Uterus (tissue), 3 donors: ENCODE measurements at regions not wholly inside any gene's neighbourhood (a gene's known extent, or its start where the extent isn't known, plus 50 kb on each side); places are given as distances from the start of the nearest gene placed in this dataset.
A peak's percentile ranks its signal among the peaks of the same experiment; 100 is the strongest.

Experiments used
- DNase-seq, 2 donors: peaks; one replicate each; pipeline ENCODE4 v3.0.0-alpha.2; 2019 to 2020
- H3K27ac ChIP-seq, 2 donors: fragments of 200-600 bp; sonication (generic); 1 replicate in 1 of 2; 2 replicates in 1 of 2; pipeline ENCODE4 v1.5.1; 2016 to 2018
- H3K27me3 ChIP-seq, 2 donors: fragments of 200-600 bp; sonication (generic); one replicate each; pipeline ENCODE4 v1.5.1; 2018 to 2019; ENCODE audit warnings: control low read depth in 1 of 2
- H3K36me3 ChIP-seq, 2 donors: fragments of 200-600 bp; sonication (generic); one replicate each; pipeline ENCODE4 v1.5.1; 2019; ENCODE audit warnings: control low read depth in 1 of 2
- H3K4me1 ChIP-seq, 2 donors: fragments of 200-600 bp; sonication (generic); one replicate each; pipeline ENCODE4 v1.5.1; 2018 to 2019; ENCODE audit warnings: control low read depth in 1 of 2
- H3K4me3 ChIP-seq, 2 donors: fragments of 200-600 bp; sonication (generic); 1 replicate in 1 of 2; 2 replicates in 1 of 2; pipeline ENCODE4 v1.5.1; 2018 to 2019; ENCODE audit warnings: mild to moderate bottlenecking in 1 of 2
- H3K9me3 ChIP-seq, 2 donors: fragments of 200-600 bp; sonication (generic); one replicate each; pipeline ENCODE4 v1.5.1; 2019; ENCODE audit warnings: control low read depth in 1 of 2
- POLR2A ChIP-seq, 2 donors: fragments of 450-650 bp; IDR thresholded peaks; one replicate each; pipeline ENCODE4 v1.6.1; 2016; ENCODE audit warnings: antibody characterized with exemption in 2 of 2, mild to moderate bottlenecking in 1 of 2, moderate library complexity in 1 of 2
- intact Hi-C: fragments of 100-400 bp; cut with DNase I; formaldehyde crosslinking; loops from one replicate; pipeline ENCODE4 v1.15.1; 2023; ENCODE audit warnings: low total_unique reads
- TF ChIP-seq, protein P1 (sequence below), 4 experiments: fragments of 200-600 bp in 2 of 4; fragments of 450-650 bp in 2 of 4; sonication (generic) in 2 of 4; IDR thresholded peaks; one replicate each; pipeline ENCODE4 v1.5.1; 2016 to 2019; ENCODE audit warnings: antibody characterized with exemption in 4 of 4, mild to moderate bottlenecking in 2 of 4, moderate library complexity in 1 of 4
- donor health status: DM: yes; HTN: yes; CAD: no.

- H3K4me1 ChIP-seq: no peaks in the 10 kb centered on the region
- no peak overlapping the region for H3K27ac ChIP-seq
- intact Hi-C loops: no loop called here
These were observed 203.0 kb downstream of the ABHD5 start for GRCh38 chr3:43893727-43894126.

DNA sequence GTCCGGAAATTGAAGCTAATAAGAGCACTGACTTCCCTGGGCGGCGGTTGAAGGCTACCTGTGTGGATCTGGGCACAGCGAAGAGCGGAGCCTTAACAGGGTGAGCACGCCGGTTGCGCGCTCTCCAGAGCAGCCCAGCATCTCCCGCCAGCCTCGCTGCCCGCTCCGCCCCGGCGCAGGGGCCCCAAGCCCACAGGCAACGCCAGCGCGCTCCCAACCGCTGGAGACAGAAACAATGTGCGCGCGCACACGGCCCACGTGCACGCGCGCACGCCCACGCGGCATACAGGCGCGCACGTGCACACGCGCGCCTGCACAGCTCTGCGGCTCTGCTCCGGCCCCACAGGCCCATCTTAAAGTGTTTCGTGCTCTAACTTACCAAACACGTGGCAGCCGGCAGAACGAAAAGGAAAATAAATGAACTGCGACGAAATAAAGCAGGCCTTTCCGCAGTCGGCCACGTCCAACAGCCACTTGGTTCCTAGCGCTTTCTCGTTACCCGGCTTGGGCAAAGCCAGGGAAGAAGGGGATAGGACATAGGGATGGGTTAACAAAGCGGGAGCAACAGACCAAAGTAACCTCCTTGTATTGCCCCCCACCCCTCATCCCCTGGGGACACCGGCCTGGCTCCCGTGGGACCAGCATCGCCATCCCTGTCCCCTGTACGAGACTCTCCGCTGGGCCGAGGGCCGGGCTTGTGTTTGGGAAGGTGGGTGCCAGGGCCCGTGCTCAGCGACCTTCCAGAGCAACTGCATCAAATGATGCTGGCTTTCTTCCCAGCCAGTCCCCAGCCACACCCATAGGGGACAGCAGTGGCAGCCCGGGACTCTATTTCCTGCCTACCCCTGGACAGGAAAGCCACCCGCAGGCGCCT, 203.7 kb downstream of the ABHD5 start:
- no peak for TF ChIP-seq POLR2A (IDR thresholded peaks at IDR 0.05)
- TF ChIP-seq, protein P1, sequence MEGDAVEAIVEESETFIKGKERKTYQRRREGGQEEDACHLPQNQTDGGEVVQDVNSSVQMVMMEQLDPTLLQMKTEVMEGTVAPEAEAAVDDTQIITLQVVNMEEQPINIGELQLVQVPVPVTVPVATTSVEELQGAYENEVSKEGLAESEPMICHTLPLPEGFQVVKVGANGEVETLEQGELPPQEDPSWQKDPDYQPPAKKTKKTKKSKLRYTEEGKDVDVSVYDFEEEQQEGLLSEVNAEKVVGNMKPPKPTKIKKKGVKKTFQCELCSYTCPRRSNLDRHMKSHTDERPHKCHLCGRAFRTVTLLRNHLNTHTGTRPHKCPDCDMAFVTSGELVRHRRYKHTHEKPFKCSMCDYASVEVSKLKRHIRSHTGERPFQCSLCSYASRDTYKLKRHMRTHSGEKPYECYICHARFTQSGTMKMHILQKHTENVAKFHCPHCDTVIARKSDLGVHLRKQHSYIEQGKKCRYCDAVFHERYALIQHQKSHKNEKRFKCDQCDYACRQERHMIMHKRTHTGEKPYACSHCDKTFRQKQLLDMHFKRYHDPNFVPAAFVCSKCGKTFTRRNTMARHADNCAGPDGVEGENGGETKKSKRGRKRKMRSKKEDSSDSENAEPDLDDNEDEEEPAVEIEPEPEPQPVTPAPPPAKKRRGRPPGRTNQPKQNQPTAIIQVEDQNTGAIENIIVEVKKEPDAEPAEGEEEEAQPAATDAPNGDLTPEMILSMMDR (IDR thresholded peaks at IDR 0.05): no peak
- Histone ChIP-seq H3K4me3 (peak overlapping the region in 1 of 2 donors; percentile 35), H3K4me1 (no peaks in the 10 kb centered on the region), H3K27ac (no peak overlapping the region), H3K27me3 (no peaks in the 10 kb centered on the region), H3K36me3 (no peaks in the 10 kb centered on the region), H3K9me3 (no peaks in the 10 kb centered on the region)
- intact Hi-C loops: no loop called here
- peak; percentile 15 to 34 for DNase-seq

More at GRCh38 chr3:43893727-43894126, 203.0 kb downstream of the ABHD5 start:
- Histone ChIP-seq H3K4me3 (peak overlapping the region in 1 of 2 donors; percentile 35), H3K27me3 (no peaks in the 10 kb centered on the region), H3K9me3 (no peaks in the 10 kb centered on the region), H3K36me3 (no peaks in the 10 kb centered on the region)
- no peak for DNase-seq
- no peak for TF ChIP-seq POLR2A (IDR thresholded peaks at IDR 0.05)

GRCh38 chr3:43895573-43895972, 204.8 kb downstream of the ABHD5 start:
- no peaks in the 10 kb centered on the region for H3K27me3 ChIP-seq
- H3K27ac ChIP-seq: no peak overlapping the region
- H3K36me3 ChIP-seq: no peaks in the 10 kb centered on the region
- H3K9me3 ChIP-seq: no peaks in the 10 kb centered on the region
- H3K4me1 ChIP-seq: no peaks in the 10 kb centered on the region
- intact Hi-C loops: no loop called here
- TF ChIP-seq, protein P1 (IDR thresholded peaks at IDR 0.05): no peak
- no peak for TF ChIP-seq POLR2A (IDR thresholded peaks at IDR 0.05)
- H3K4me3 ChIP-seq: no peak overlapping the region
- DNase-seq: no peak

DNA sequence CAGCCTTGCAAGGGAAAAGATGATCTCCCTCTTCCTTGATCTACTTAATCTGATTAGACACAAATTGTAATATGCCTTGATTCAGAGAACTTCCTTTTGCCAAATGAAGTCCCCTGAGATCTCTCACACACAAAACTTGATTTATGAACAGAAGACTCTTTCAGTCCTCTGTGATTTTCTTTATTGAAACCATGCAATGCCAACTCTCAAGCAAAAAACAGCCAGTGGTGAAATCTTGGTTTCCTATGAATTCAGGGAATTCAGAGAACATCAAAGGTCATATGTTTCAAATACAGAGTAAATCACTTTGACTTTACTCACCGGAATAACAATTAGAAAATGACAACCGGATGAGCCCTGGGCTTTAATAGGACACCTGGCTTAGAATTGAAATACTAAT, 211.7 kb downstream of the ABHD5 start:
- TF ChIP-seq, protein P1 (IDR thresholded peaks at IDR 0.05): no peak
- no peaks in the 10 kb centered on the region for H3K27me3 ChIP-seq
- H3K9me3 ChIP-seq: no peaks in the 10 kb centered on the region
- no peak for DNase-seq
- no peak overlapping the region for H3K4me3 ChIP-seq
- H3K27ac ChIP-seq: no peak overlapping the region
- H3K36me3 ChIP-seq: no peaks in the 10 kb centered on the region
- intact Hi-C loops: no loop called here
- H3K4me1 ChIP-seq: no peaks in the 10 kb centered on the region

GRCh38 chr3:43905157-43905556, 214.4 kb downstream of the ABHD5 start:
- no peaks in the 10 kb centered on the region for H3K4me1 ChIP-seq
- no peak overlapping the region for H3K27ac ChIP-seq
- intact Hi-C loops: no loop called here
- H3K9me3 ChIP-seq: no peaks in the 10 kb centered on the region
- no peak overlapping the region for H3K4me3 ChIP-seq
- no peaks in the 10 kb centered on the region for H3K27me3 ChIP-seq
- no peak for DNase-seq
- TF ChIP-seq POLR2A (IDR thresholded peaks at IDR 0.05): no peak
- TF ChIP-seq, protein P1 (IDR thresholded peaks at IDR 0.05): no peak
- H3K36me3 ChIP-seq: no peaks in the 10 kb centered on the region
